Heart left ventricle (tissue), 13 donors: ENCODE measurements at regions not wholly inside any gene's neighbourhood (a gene's known extent, or its start where the extent isn't known, plus 50 kb on each side); places are given as distances from the start of the nearest gene placed in this dataset.

Experiments used
- POLR2A ChIP-seq, 2 donors: fragments of 450-650 bp; IDR thresholded peaks; one replicate each; pipeline ENCODE4 v1.6.1; 2017; ENCODE audit warnings: antibody characterized with exemption in 2 of 2, mild to moderate bottlenecking in 2 of 2, moderate library complexity in 2 of 2
- TF ChIP-seq, protein P1 (sequence below), 12 donors: fragments of 200-600 bp; sonication (generic) in 4 of 12; IDR thresholded peaks; one replicate each; pipeline versions ENCODE4 v1.5.0 to v1.8.0; 2018 to 2022; ENCODE audit warnings: antibody characterized with exemption in 12 of 12, mild to moderate bottlenecking in 5 of 12
- donor health status: ischemic (EF 13 %, LVEDD 7.1; RV severe dilation, severe dysfunction).
- donor health status: DM: no; HTN: yes; CAD: no.
- donor health status: DM: no; HTN: no; CAD: no.
- donor health status: ischemic (EF 25% LVEDD 6.9; RV normal size, moderate dysfunction).
- donor health status: ischemic (EF 25% LVEDD 5.7; RV mildly dilated, moderate dysfunction).
- donor health status: ischemic (EF 35%, LVEDD 5.7; RV mildly dilated, moderate dysfunction).
- donor health status: nonischemic (EF 11% LVEDD 7.7; RV severe dilation, severe dysfunction).
- donor health status: DM: yes; HTN: yes; CAD: no.
- donor health status: PGD.
- donor health status: ischemic (EF 29% LVEDD 5.4; RV normal size, mild dysfunction).
- donor health status: nonischemic (EF 23%, LVEDD 6.1; RV moderate dilation, normal function).

DNA sequence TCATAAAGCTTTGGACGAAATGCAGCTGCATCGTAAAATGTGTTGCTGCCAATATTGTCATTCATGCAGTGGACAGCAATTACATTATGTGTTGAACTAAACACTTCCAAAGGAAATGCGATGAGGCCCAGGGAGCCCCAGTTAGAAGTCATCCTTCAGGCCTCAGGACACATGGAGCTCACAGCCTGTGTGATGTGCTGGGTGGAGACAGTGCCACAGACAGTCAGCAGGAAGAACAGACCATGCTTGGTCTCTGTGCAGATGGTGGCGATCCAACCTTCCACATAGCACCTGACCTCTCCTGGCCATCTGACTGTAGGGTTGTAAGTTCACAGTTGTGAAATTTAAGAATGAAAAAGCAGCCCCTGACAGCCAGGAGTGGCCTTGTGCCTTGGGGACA is 118.3 kb upstream of the ALKAL2 start:
- TF ChIP-seq, protein P1, sequence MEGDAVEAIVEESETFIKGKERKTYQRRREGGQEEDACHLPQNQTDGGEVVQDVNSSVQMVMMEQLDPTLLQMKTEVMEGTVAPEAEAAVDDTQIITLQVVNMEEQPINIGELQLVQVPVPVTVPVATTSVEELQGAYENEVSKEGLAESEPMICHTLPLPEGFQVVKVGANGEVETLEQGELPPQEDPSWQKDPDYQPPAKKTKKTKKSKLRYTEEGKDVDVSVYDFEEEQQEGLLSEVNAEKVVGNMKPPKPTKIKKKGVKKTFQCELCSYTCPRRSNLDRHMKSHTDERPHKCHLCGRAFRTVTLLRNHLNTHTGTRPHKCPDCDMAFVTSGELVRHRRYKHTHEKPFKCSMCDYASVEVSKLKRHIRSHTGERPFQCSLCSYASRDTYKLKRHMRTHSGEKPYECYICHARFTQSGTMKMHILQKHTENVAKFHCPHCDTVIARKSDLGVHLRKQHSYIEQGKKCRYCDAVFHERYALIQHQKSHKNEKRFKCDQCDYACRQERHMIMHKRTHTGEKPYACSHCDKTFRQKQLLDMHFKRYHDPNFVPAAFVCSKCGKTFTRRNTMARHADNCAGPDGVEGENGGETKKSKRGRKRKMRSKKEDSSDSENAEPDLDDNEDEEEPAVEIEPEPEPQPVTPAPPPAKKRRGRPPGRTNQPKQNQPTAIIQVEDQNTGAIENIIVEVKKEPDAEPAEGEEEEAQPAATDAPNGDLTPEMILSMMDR (IDR thresholded peaks at IDR 0.05): no peak
- TF ChIP-seq POLR2A (IDR thresholded peaks at IDR 0.05): no peak
